ENCODE measurements at regions not wholly inside any gene's neighbourhood (a gene's known extent, or its start where the extent isn't known, plus 50 kb on each side); places are given as distances from the start of the nearest gene placed in this dataset.
A peak's percentile ranks its signal among the peaks of the same experiment; 100 is the strongest.

- TF ChIP-seq, protein P1, sequence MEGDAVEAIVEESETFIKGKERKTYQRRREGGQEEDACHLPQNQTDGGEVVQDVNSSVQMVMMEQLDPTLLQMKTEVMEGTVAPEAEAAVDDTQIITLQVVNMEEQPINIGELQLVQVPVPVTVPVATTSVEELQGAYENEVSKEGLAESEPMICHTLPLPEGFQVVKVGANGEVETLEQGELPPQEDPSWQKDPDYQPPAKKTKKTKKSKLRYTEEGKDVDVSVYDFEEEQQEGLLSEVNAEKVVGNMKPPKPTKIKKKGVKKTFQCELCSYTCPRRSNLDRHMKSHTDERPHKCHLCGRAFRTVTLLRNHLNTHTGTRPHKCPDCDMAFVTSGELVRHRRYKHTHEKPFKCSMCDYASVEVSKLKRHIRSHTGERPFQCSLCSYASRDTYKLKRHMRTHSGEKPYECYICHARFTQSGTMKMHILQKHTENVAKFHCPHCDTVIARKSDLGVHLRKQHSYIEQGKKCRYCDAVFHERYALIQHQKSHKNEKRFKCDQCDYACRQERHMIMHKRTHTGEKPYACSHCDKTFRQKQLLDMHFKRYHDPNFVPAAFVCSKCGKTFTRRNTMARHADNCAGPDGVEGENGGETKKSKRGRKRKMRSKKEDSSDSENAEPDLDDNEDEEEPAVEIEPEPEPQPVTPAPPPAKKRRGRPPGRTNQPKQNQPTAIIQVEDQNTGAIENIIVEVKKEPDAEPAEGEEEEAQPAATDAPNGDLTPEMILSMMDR (IDR thresholded peaks at IDR 0.05; ENCODE audit: low read depth, low read length): peak; percentile 13
- no peak for TF ChIP-seq MYC (IDR thresholded peaks at IDR 0.05; ENCODE audit: low read depth, low read length)
- H3K4me3 ChIP-seq (ENCODE audit: low read depth, low read length): no peak overlapping the region
- DNase-seq (ENCODE audit: low read depth): peak; percentile 22
Observed at GRCh38 chr5:29367176-29367833, 1826.2 kb upstream of the CDH6 start.

DNA sequence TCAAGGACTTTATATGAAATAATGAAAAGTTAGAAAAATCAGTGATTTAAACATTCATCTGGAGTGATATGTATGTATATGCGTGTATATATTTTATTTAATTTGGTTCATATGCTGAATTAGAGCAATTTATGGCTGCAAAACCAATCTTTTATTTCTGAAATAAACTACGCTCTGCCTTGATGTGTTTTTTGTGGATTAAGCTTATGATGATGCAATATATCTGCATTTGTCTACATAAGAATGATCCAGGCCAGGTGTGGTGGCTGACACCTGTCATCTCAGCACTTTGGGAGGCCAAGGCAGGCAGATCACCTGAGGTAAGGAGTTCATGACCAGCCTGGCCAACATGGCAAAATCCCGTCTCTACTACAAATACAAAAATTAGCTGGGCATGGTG is 1842.3 kb upstream of the CDH6 start:
- DNase-seq (ENCODE audit: low read depth): no peak
- no peak overlapping the region for H3K4me3 ChIP-seq (ENCODE audit: low read depth, low read length)
- no peak for TF ChIP-seq MYC (IDR thresholded peaks at IDR 0.05; ENCODE audit: low read depth, low read length)

GRCh38 chr5:29337030-29337429 is 1856.5 kb upstream of the CDH6 start:
- no peak for TF ChIP-seq POLR2A (IDR thresholded peaks at IDR 0.05; ENCODE audit: extremely low read depth, insufficient read length)
- TF ChIP-seq, protein P2, sequence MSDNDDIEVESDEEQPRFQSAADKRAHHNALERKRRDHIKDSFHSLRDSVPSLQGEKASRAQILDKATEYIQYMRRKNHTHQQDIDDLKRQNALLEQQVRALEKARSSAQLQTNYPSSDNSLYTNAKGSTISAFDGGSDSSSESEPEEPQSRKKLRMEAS (IDR thresholded peaks at IDR 0.05; ENCODE audit: low read depth, low read length): no peak
- no peak for TF ChIP-seq MYC (IDR thresholded peaks at IDR 0.05; ENCODE audit: low read depth, low read length)
- TF ChIP-seq, protein P1 (IDR thresholded peaks at IDR 0.05; ENCODE audit: low read depth, low read length): no peak
- no peak for DNase-seq (ENCODE audit: low read depth)
- H3K4me3 ChIP-seq (ENCODE audit: low read depth, low read length): no peak overlapping the region

GRCh38 chr5:29321591-29321990 is 1871.9 kb upstream of the CDH6 start:
- DNase-seq (ENCODE audit: low read depth): no peak
- TF ChIP-seq, protein P2 (IDR thresholded peaks at IDR 0.05; ENCODE audit: low read depth, low read length): no peak
- TF ChIP-seq, protein P1 (IDR thresholded peaks at IDR 0.05; ENCODE audit: low read depth, low read length): no peak
- TF ChIP-seq POLR2A (IDR thresholded peaks at IDR 0.05; ENCODE audit: extremely low read depth, insufficient read length): no peak
- TF ChIP-seq MYC (IDR thresholded peaks at IDR 0.05; ENCODE audit: low read depth, low read length): no peak
- no peak overlapping the region for H3K4me3 ChIP-seq (ENCODE audit: low read depth, low read length)

- no peak for DNase-seq (ENCODE audit: low read depth)
- no peak overlapping the region for H3K4me3 ChIP-seq (ENCODE audit: low read depth, low read length)
- TF ChIP-seq, protein P1 (IDR thresholded peaks at IDR 0.05; ENCODE audit: low read depth, low read length): no peak
- TF ChIP-seq MYC (IDR thresholded peaks at IDR 0.05; ENCODE audit: low read depth, low read length) (no peak), POLR2A (IDR thresholded peaks at IDR 0.05; ENCODE audit: extremely low read depth, insufficient read length) (no peak)
- TF ChIP-seq, protein P2 (IDR thresholded peaks at IDR 0.05; ENCODE audit: low read depth, low read length): no peak
Observed at GRCh38 chr5:29309359-29309758, 1884.1 kb upstream of the CDH6 start.

DNA sequence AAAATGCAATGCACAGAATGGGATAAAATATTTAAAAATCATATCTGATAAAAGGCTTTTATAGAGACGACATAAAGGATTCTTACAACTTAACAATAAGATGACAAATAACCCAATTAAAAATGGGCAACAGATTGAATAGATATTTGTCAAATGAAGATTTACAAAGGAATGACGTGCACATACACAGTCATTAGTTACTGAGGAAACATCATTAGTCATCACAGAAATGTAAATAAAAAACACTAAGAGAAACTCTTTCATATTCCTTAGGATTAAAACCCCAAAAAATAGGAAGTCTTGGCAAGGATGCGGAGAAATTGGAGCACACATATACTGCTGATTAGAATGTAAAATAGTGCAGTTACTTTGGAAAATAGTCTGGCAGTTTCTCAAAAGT is 1886.0 kb upstream of the CDH6 start:
- DNase-seq (ENCODE audit: low read depth): no peak
- H3K4me3 ChIP-seq (ENCODE audit: low read depth, low read length): no peak overlapping the region
- TF ChIP-seq, protein P1 (IDR thresholded peaks at IDR 0.05; ENCODE audit: low read depth, low read length): no peak
- TF ChIP-seq POLR2A (IDR thresholded peaks at IDR 0.05; ENCODE audit: extremely low read depth, insufficient read length) (no peak), MYC (IDR thresholded peaks at IDR 0.05; ENCODE audit: low read depth, low read length) (no peak)
- TF ChIP-seq, protein P2 (IDR thresholded peaks at IDR 0.05; ENCODE audit: low read depth, low read length): no peak
